GM13977 (cell line): ENCODE measurements at regions not wholly inside any gene's neighbourhood (a gene's known extent, or its start where the extent isn't known, plus 50 kb on each side); places are given as distances from the start of the nearest gene placed in this dataset.
"Not testable (repeated sequence)": the region's sequence is repeated elsewhere in the genome, so short reads cannot be mapped to it uniquely, and the experiment has no call there.

Experiments
- DNase-seq: peaks from one replicate; pipeline ENCODE4 v3.0.0; 2012; ENCODE audit warnings: low spot score
- in situ Hi-C: fragments of 300-500 bp; cut with MboI; formaldehyde crosslinking; loops from one replicate; pipeline ENCODE4 v1.12.0; 2022; ENCODE audit warnings: low sequenced_read_pairs, low pct_unique_long_range_greater_than_20kb, mixed read lengths, inconsistent platforms; ENCODE audit not compliant: unreplicated experiment
- TF ChIP-seq, protein P1 (sequence below): IDR thresholded peaks from 2 replicates; pipeline ENCODE4 v1.5.1; 2012; ENCODE audit warnings: mild to moderate bottlenecking, control low read depth; ENCODE audit not compliant: insufficient read depth; ENCODE audit errors: extremely low read depth, missing control alignments

DNA sequence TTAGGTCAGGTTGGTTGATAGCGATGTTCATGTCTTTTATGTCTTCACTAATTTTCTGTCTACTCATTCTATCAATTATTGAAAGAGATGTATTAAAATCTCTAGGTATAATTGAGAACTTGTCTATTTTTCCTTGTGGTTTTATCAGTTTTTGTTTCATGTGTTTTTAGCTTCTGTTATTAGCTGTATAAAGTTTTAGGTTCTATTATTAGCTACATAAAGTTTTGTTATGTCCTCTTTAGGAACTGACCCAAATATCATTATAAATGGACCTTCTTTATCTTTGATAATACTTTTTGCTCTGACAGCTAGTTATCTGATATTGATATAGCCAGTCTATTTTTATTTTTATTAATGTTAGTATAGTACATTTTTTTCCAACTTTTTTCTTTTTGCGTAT is 92.4 kb upstream of the TMEM170B start:
- in situ Hi-C loops = no loop called here
- DNase-seq = no peak
- TF ChIP-seq, protein P1, sequence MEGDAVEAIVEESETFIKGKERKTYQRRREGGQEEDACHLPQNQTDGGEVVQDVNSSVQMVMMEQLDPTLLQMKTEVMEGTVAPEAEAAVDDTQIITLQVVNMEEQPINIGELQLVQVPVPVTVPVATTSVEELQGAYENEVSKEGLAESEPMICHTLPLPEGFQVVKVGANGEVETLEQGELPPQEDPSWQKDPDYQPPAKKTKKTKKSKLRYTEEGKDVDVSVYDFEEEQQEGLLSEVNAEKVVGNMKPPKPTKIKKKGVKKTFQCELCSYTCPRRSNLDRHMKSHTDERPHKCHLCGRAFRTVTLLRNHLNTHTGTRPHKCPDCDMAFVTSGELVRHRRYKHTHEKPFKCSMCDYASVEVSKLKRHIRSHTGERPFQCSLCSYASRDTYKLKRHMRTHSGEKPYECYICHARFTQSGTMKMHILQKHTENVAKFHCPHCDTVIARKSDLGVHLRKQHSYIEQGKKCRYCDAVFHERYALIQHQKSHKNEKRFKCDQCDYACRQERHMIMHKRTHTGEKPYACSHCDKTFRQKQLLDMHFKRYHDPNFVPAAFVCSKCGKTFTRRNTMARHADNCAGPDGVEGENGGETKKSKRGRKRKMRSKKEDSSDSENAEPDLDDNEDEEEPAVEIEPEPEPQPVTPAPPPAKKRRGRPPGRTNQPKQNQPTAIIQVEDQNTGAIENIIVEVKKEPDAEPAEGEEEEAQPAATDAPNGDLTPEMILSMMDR = no peak

DNA sequence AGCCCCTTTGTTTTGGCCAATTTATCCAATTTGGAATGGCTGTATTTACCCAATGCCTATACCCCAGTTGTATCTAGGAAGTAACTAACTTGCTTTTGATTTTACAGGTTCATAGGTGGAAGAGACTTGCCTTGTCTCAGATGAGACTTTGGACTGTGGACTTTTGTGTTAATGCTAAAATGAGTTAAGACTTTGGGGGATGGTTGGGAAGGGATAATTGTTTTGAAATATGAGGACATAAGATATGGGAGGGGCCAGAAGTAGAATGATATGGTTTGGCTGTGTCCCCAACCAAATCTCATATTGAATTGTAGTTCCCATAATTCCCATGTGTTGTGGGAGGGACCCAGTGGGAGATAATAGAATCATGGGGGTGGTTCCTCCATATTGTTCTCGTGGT is 94.4 kb upstream of the TMEM170B start:
- in situ Hi-C loops, DNase-seq: not testable (repeated sequence)

DNA sequence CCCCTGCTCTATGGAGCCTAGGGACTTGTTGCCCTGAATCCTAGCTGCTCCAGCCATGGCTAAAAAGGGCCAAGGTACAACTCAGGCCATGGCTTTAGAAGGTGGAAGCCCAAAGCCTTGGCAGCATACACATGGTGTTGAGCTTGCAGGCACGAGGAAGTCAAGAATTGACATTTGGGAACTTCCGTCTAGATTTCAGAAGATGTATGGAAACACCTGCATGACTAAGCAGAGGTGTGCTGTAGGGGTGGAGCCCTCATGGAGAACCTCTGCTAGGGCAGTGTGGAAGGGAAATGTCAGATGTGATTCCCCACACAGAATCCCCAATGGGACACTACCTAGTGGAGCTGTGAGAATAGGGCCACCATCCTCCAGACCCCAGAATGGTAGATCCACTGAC is 95.1 kb upstream of the TMEM170B start:
- in situ Hi-C loops = no loop called here
- TF ChIP-seq, protein P1 = no peak
- no peak for DNase-seq

DNA sequence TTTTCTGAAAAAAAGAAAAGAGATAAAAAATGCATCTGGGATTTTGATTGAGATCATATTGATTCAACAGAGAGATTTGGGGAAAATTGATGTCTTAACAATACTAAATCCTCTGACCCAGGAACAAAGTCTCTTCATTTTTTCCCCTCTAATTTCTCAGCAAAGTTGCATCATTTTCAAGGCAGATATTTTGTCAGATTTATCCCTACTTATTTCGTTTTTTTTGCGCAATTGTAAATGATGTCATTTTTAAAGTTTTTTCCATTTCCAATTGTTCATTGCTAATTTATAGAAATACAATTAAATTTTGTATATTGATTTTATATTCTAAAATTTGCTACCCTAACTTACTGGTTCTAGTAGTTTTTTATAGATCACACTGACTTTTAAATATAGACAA is 97.7 kb upstream of the TMEM170B start:
- in situ Hi-C loops = no loop called here
- DNase-seq = no peak
- TF ChIP-seq, protein P1 = no peak

DNA sequence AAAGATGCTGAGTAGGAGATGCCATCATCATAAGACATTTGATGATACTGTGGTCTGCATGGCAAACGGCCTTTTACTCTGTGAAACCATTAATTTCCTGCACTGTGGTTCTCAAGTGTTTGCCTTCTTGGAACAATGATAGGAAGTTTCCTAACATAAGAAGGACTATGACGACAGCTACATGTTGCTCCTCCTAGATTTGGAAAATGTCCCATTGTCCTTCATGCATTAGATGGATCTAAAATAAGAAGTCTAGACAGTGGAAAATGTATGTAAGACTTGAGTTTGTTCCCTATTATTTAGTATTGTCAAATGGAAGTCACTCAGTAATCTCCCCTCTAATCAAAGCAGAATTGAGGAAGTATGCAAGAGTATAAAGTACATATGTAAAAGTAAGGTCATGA is 98.5 kb upstream of the TMEM170B start:
- TF ChIP-seq, protein P1 = no peak
- in situ Hi-C loops = no loop called here
- no peak for DNase-seq

DNA sequence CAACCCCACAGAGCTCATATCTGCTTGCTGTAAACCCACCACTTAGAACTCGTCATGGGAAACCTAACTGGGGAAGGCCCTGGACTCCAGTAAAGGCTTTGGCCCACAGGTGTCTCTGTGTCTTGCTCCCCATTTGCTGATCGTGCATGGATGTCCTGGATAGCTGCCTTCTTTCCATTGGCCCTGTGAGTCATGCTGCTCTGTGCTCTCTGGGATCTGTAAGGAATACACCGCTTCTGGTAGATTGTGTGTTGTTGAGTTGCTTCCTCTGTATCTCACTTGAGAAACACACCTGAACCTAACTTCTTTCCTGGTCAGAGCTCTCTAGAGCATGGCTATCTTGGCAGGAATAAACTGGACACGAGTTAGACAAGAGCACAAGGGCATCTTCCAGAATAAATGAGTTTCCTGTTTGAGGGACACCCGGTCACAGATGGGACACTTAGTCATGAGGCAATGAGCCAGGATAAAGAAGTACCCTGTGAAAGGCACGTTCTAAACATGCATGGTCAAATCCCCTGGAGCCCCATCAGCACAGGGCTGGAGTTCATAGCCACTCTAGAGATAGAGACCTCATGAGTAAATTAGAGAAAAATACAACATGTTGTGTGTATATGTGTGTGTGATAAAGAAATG is 99.6 kb upstream of the TMEM170B start:
- TF ChIP-seq, protein P1 = no peak
- DNase-seq = no peak
- in situ Hi-C loops = no loop called here

DNA sequence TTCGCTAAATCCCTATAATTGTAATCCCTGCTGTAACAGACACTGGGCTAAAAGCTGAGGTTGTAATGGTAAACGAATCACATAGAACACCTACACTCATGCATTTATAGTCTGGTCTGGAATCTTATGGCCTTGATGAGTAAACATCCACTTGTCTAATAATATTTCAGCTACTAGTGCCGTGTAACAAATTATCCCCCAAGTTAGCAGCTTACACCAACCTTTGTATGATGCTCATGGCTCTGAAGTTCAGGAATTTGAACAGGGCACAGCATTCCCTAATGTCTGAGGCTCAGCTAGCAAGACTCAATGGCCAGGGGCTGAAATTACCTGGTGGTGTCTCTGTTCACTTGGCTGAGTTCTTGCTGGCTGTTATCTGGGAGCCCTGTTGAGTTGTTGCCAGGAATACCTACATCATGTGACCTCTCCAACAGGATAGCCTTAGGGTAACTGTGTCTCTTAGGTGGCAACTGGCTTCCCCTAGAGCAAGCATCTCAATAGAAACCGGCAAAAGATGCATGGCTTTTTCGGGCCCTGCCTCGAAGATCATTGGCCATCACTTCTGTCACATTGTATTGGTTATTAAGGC is 100.9 kb upstream of the TMEM170B start:
- in situ Hi-C loops = no loop called here
- DNase-seq = no peak
- TF ChIP-seq, protein P1 = no peak
